SK-N-SH treated with all-trans-retinoic acid at 6 μM for 48 hours (cell line): ENCODE measurements at regions not wholly inside any gene's neighbourhood (a gene's known extent, or its start where the extent isn't known, plus 50 kb on each side); places are given as distances from the start of the nearest gene placed in this dataset.

Source experiments
- ATAC-seq: fragments of 200-7000 bp; cut with Tn5 transposase; 3 replicates; pipeline ENCODE4 v1.9.1; 2020; ENCODE audit warnings: mild to moderate bottlenecking, moderate library complexity
- ARNTL ChIP-seq: fragments of 450-650 bp; formaldehyde crosslinking; IDR thresholded peaks from 2 replicates; pipeline ENCODE4 v1.5.0; 2020; ENCODE audit warnings: low read depth, mild to moderate bottlenecking, moderate library complexity, borderline replicate concordance
- BACH2 ChIP-seq: fragments of 250-450 bp; sonication (Bioruptor Pico); IDR thresholded peaks from 2 replicates; pipeline ENCODE4 v1.9.0; 2021; ENCODE audit warnings: mild to moderate bottlenecking, borderline replicate concordance
- CSRNP3 ChIP-seq: fragments of 250-450 bp; sonication (Bioruptor Pico); IDR thresholded peaks from 2 replicates; pipeline ENCODE4 v1.5.1; 2021; ENCODE audit warnings: mild to moderate bottlenecking, moderate library complexity
- GLIS3 ChIP-seq: fragments of 250-450 bp; sonication (Bioruptor Pico); IDR thresholded peaks from 2 replicates; pipeline ENCODE4 v1.5.0; 2020; ENCODE audit warnings: mild to moderate bottlenecking, moderate library complexity
- OSR1 ChIP-seq: fragments of 250-450 bp; sonication (Bioruptor Pico); IDR thresholded peaks from 2 replicates; pipeline ENCODE4 v1.8.0; 2022; ENCODE audit warnings: moderate library complexity, mild to moderate bottlenecking, inconsistent platforms
- PATZ1 ChIP-seq: fragments of 250-450 bp; sonication (Bioruptor Pico); IDR thresholded peaks from 2 replicates; pipeline ENCODE4 v1.8.0; 2020; ENCODE audit warnings: mild to moderate bottlenecking, moderate library complexity, borderline replicate concordance
- POU6F1 ChIP-seq: fragments of 250-450 bp; sonication (Bioruptor Pico); IDR thresholded peaks from 2 replicates; pipeline ENCODE4 v1.8.0; 2021; ENCODE audit warnings: low read depth, mild to moderate bottlenecking, moderate library complexity, borderline replicate concordance
- RARB ChIP-seq: fragments of 250-450 bp; sonication (Bioruptor Pico); IDR thresholded peaks from 2 replicates; pipeline ENCODE4 v1.8.0; 2021; ENCODE audit warnings: mild to moderate bottlenecking, moderate library complexity
- SNAI2 ChIP-seq: fragments of 250-450 bp; sonication (Bioruptor Pico); IDR thresholded peaks from 2 replicates; pipeline ENCODE4 v1.5.0; 2020; ENCODE audit warnings: mild to moderate bottlenecking, moderate library complexity
- TCF4 ChIP-seq: fragments of 250-450 bp; sonication (Bioruptor Pico); IDR thresholded peaks from 2 replicates; pipeline ENCODE4 v1.8.0; 2021; ENCODE audit warnings: mild to moderate bottlenecking, moderate library complexity, borderline replicate concordance
- TOX ChIP-seq: fragments of 250-450 bp; sonication (Bioruptor Pico); IDR thresholded peaks from 2 replicates; pipeline ENCODE4 v1.8.0; 2021; ENCODE audit warnings: mild to moderate bottlenecking, moderate library complexity, borderline replicate concordance
- ZC3H10 ChIP-seq: fragments of 250-450 bp; sonication (Bioruptor Pico); IDR thresholded peaks from 2 replicates; pipeline ENCODE4 v1.5.1; 2021; ENCODE audit warnings: mild to moderate bottlenecking, moderate library complexity
- ZFP3 ChIP-seq: fragments of 250-450 bp; sonication (Bioruptor Pico); IDR thresholded peaks from 2 replicates; pipeline ENCODE4 v1.5.0; 2020; ENCODE audit warnings: mild to moderate bottlenecking, moderate library complexity
- ZFP30 ChIP-seq: fragments of 450-650 bp; formaldehyde crosslinking; IDR thresholded peaks from 2 replicates; pipeline ENCODE4 v1.5.0; 2022; ENCODE audit warnings: mild to moderate bottlenecking, moderate library complexity
- ZNF70 ChIP-seq: fragments of 450-650 bp; formaldehyde crosslinking; IDR thresholded peaks from 2 replicates; pipeline ENCODE4 v1.5.0; 2020; ENCODE audit warnings: mild to moderate bottlenecking, moderate library complexity
- ZNF8 ChIP-seq: fragments of 450-650 bp; formaldehyde crosslinking; IDR thresholded peaks from 2 replicates; pipeline ENCODE4 v1.5.0; 2020; ENCODE audit warnings: mild to moderate bottlenecking, moderate library complexity
- TF ChIP-seq, protein P1 (sequence below): fragments of 250-450 bp; sonication (Bioruptor Pico); IDR thresholded peaks from 2 replicates; pipeline ENCODE4 v1.5.1; 2020; ENCODE audit warnings: low read depth, mild to moderate bottlenecking, moderate library complexity

- ATAC-seq: no peak
- TF ChIP-seq, protein P1, sequence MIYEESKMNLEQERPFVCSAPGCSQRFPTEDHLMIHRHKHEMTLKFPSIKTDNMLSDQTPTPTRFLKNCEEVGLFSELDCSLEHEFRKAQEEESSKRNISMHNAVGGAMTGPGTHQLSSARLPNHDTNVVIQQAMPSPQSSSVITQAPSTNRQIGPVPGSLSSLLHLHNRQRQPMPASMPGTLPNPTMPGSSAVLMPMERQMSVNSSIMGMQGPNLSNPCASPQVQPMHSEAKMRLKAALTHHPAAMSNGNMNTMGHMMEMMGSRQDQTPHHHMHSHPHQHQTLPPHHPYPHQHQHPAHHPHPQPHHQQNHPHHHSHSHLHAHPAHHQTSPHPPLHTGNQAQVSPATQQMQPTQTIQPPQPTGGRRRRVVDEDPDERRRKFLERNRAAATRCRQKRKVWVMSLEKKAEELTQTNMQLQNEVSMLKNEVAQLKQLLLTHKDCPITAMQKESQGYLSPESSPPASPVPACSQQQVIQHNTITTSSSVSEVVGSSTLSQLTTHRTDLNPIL (CRISPR knock-in tag): no peak
- TF ChIP-seq OSR1 (CRISPR knock-in tag): no peak
- no peak for TF ChIP-seq PATZ1
- no peak for TF ChIP-seq ZNF8 (CRISPR knock-in tag)
- TF ChIP-seq POU6F1 (CRISPR knock-in tag): no peak
- TF ChIP-seq ARNTL (CRISPR knock-in tag): no peak
- TF ChIP-seq TCF4 (CRISPR knock-in tag): no peak
- no peak for TF ChIP-seq CSRNP3 (CRISPR knock-in tag)
- TF ChIP-seq ZFP3 (CRISPR knock-in tag): no peak
- no peak for TF ChIP-seq GLIS3 (CRISPR knock-in tag)
- no peak for TF ChIP-seq TOX (CRISPR knock-in tag)
These were observed 810.5 kb upstream of the NECTIN3 start for GRCh38 chr3:110261141-110261540.

DNA sequence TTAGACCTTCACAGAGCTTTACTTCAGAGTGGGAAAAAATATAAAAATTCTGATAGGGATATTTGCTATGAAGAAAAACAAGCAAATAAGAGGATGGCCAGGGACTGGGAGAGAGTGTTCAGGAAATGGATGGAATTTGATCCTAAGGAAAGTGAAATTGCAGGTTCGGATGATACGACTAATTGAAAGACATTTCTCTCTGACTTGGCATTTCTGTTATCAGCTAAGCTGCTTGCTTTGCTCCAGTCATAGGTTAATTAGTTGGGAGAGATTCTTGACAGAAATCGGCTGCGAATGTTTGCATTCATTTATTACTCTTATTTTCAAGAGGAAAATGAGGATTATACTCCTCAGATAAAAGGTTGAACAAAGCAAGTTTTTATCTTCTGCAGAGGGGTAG, 808.7 kb upstream of the NECTIN3 start:
- ATAC-seq: no peak
- no peak for TF ChIP-seq POU6F1 (CRISPR knock-in tag)
- no peak for TF ChIP-seq ZNF8 (CRISPR knock-in tag)
- no peak for TF ChIP-seq ZC3H10

- TF ChIP-seq, protein P1 (CRISPR knock-in tag): no peak
- TF ChIP-seq ZFP3 (CRISPR knock-in tag) (no peak), ZNF70 (no peak), TCF4 (CRISPR knock-in tag) (no peak)
- ATAC-seq: no peak
These were observed 806.3 kb upstream of the NECTIN3 start for GRCh38 chr3:110265302-110265701.

DNA sequence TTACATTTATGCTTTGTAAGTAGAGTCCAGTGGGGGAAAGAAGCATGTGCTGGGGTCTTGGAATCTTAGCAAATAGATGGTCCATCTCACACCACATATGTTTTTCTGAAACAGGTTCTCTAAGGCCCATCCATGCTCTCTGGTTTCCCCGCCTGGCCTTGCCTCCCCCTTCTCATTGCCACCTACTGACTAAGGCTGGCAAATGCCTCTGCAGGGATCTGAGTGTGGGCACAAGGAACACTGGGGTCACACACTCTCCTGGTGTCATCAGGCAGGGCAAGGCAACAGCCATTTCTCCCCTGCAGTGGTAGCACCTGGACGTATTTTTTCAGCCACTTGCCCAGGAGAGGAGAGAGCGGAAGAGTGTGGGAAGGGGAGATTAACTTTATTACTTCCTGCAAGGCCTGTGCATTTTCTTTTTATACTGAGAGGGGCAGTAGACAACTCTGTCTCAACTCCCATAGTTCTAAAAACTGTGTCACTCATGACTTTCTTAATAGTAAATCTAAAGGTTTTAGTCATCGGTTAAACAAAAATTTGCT, 804.2 kb upstream of the NECTIN3 start:
- TF ChIP-seq, protein P1 (CRISPR knock-in tag): no peak
- TF ChIP-seq SNAI2 (CRISPR knock-in tag) (no peak), GLIS3 (CRISPR knock-in tag) (no peak), TOX (CRISPR knock-in tag) (no peak), ARNTL (CRISPR knock-in tag) (no peak), CSRNP3 (CRISPR knock-in tag) (no peak), TCF4 (CRISPR knock-in tag) (no peak), ZNF70 (no peak), BACH2 (CRISPR knock-in tag) (no peak), OSR1 (CRISPR knock-in tag) (no peak), RARB (CRISPR knock-in tag) (no peak), POU6F1 (CRISPR knock-in tag) (no peak), ZFP30 (CRISPR knock-in tag) (no peak)
- ATAC-seq: no peak
